HEK293T (cell line): ENCODE measurements at regions not wholly inside any gene's neighbourhood (a gene's known extent, or its start where the extent isn't known, plus 50 kb on each side); places are given as distances from the start of the nearest gene placed in this dataset.

Source experiments
- CTCF ChIA-PET: fragments of 350-600 bp; formaldehyde crosslinking; extraction: SDS; loops from one replicate; lab custom pipeline; 2021; ENCODE audit warnings: antibody characterized with exemption, inconsistent platforms; lab: Yijun Ruan, JAX
- POLR2A ChIA-PET: fragments of 350-600 bp; formaldehyde crosslinking; extraction: SDS; loops from one replicate; lab custom pipeline; 2020; ENCODE audit warnings: antibody characterized with exemption, inconsistent platforms; lab: Yijun Ruan, JAX
- DNase-seq: peaks from one replicate; pipeline ENCODE4 v3.0.0; 2012; ENCODE audit warnings: mixed read lengths; ENCODE audit errors: extremely low spot score
- ARNT ChIP-seq: fragments of 450-650 bp; IDR thresholded peaks from 2 replicates; pipeline ENCODE4 v1.6.1; 2017; ENCODE audit warnings: mild to moderate bottlenecking
- BHLHE40 ChIP-seq: fragments of 450-650 bp; IDR thresholded peaks from 2 replicates; pipeline ENCODE4 v1.6.1; 2016; ENCODE audit warnings: mild to moderate bottlenecking, moderate library complexity, borderline replicate concordance
- CTBP1 ChIP-seq: fragments of 450-650 bp; IDR thresholded peaks from 2 replicates; pipeline ENCODE4 v1.6.1; 2016; ENCODE audit warnings: borderline replicate concordance
- ELF4 ChIP-seq: fragments of 450-650 bp; IDR thresholded peaks from 2 replicates; pipeline ENCODE4 v1.6.1; 2017; ENCODE audit warnings: antibody characterized with exemption
- FOXA1 ChIP-seq: fragments of 450-650 bp; IDR thresholded peaks from 2 replicates; pipeline ENCODE4 v1.6.1; 2016; ENCODE audit warnings: mild to moderate bottlenecking
- FOXK2 ChIP-seq: fragments of 450-650 bp; IDR thresholded peaks from 2 replicates; pipeline ENCODE4 v1.6.1; 2016; ENCODE audit warnings: mild to moderate bottlenecking
- FOXM1 ChIP-seq: fragments of 450-650 bp; IDR thresholded peaks from 2 replicates; pipeline ENCODE4 v1.6.1; 2017; ENCODE audit warnings: mild to moderate bottlenecking, borderline replicate concordance
- HDGF ChIP-seq: fragments of 450-650 bp; IDR thresholded peaks from 2 replicates; pipeline ENCODE4 v1.6.1; 2017; ENCODE audit warnings: antibody characterized with exemption, borderline replicate concordance
- L3MBTL2 ChIP-seq: fragments of 450-650 bp; conservative IDR thresholded peaks from 2 replicates; pipeline ENCODE4 v1.6.1; 2016; ENCODE audit warnings: mild to moderate bottlenecking
- LEF1 ChIP-seq: fragments of 450-650 bp; IDR thresholded peaks from 2 replicates; pipeline ENCODE4 v1.6.1; 2017; ENCODE audit warnings: mild to moderate bottlenecking, borderline replicate concordance
- NFRKB ChIP-seq: fragments of 450-650 bp; IDR thresholded peaks from 2 replicates; pipeline ENCODE4 v1.6.1; 2016; ENCODE audit warnings: mild to moderate bottlenecking, moderate library complexity
- SP1 ChIP-seq: fragments of 450-650 bp; IDR thresholded peaks from 2 replicates; pipeline ENCODE4 v1.6.1; 2017
- SUZ12 ChIP-seq: fragments of 450-650 bp; IDR thresholded peaks from 2 replicates; pipeline ENCODE4 v1.6.1; 2016; ENCODE audit warnings: mild to moderate bottlenecking
- TARDBP ChIP-seq: fragments of 450-650 bp; IDR thresholded peaks from 2 replicates; pipeline ENCODE4 v1.6.1; 2016
- ZNF384 ChIP-seq: fragments of 450-650 bp; IDR thresholded peaks from 2 replicates; pipeline ENCODE4 v1.6.1; 2016
- TF ChIP-seq, protein P1 (sequence below): fragments of 450-650 bp; IDR thresholded peaks from 2 replicates; pipeline ENCODE4 v1.6.1; 2016

DNA sequence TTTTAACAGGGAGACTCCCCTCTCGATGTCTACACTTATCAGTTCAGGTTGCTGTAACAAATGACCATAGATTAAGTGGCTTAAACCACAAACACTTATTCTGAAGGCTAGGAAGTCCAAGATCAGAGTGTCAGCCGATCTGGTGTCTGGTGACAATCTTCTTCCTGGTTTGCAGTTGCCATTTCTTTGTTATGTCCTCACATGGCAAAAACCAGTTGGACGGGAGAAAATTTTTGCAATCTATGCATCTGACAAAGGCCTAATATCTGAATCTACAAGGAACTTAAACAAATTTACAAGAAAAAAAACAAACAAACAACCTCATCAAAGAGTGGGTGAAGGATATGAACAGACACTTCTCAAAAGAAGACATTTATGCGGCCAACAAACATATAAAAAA lies 116.9 kb upstream of the FOXB1 start:
- ChIA-PET CTCF (no interaction called here), POLR2A (no interaction called here)
- DNase-seq, result no peak

DNA sequence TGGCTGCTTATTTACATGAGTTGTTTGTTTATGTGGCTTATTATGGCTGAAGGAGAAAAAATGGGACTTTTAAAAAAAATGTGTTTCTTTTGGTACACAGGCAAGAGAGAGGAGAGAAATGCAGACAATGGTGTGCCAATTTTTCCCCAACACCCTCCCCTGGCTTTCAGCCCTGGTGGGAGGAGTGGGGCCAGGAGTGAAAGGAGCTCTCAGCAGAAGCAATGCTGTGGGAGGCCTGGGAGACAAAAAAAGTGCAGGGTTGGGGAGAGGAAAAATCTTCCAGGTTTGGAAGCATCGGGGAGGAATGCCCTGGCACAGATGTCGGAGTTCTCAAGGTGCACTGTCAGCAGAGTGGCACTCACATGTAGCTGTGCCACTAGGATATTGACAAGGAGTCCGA lies 117.7 kb upstream of the FOXB1 start:
- ChIA-PET POLR2A (interaction anchor here (1.1 kb wide), 1 partner anchor 9 kb away, joined by 3 read pairs; no protein-coding TSS in a partner anchor), CTCF (interaction anchor here (0.7 to 0.8 kb wide), 2 partner anchors 306 to 440 kb away, joined by 3 to 4 read pairs; no protein-coding TSS in a partner anchor)
- no peak for DNase-seq
- TF ChIP-seq HDGF, result no peak
- no peak for TF ChIP-seq ARNT
- no peak for TF ChIP-seq CTBP1
- TF ChIP-seq ELF4, result no peak

More for the DNA sequence above, 116.9 kb upstream of the FOXB1 start:
- TF ChIP-seq SP1 (no peak), ARNT (no peak), HDGF (no peak), FOXM1 (no peak), ZNF384 (no peak), TARDBP (no peak), ELF4 (no peak), SUZ12 (no peak), FOXA1 (no peak), BHLHE40 (no peak), CTBP1 (no peak), LEF1 (no peak), NFRKB (no peak), L3MBTL2 (no peak)
- TF ChIP-seq, protein P1, sequence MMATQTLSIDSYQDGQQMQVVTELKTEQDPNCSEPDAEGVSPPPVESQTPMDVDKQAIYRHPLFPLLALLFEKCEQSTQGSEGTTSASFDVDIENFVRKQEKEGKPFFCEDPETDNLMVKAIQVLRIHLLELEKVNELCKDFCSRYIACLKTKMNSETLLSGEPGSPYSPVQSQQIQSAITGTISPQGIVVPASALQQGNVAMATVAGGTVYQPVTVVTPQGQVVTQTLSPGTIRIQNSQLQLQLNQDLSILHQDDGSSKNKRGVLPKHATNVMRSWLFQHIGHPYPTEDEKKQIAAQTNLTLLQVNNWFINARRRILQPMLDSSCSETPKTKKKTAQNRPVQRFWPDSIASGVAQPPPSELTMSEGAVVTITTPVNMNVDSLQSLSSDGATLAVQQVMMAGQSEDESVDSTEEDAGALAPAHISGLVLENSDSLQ, result no peak

DNA sequence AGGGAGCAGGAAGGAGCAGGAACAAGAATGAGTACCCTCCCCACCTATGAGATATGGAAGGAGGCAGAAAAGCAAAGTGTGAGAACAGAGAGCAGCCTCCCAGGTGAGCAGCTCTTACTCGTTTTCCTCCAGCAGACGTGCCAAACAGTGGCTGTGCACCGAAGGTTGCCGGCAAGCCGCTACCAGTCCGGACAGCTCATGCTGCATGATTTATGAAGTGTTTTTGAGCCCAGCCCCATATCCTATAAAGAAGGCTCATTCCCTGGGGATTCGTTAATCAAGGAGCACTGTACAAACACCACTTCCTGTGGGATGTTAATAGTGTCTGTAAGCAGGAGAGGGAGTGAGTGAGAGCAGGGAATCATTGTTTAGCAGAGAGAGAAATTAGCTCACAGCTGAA lies 118.3 kb upstream of the FOXB1 start:
- ChIA-PET POLR2A (interaction anchor here (1.0 to 1.1 kb wide), 2 partner anchors 9 to 58 kb away, joined by 3 read pairs; no protein-coding TSS in a partner anchor), CTCF (interaction anchor here (0.7 kb wide), 1 partner anchor 307 kb away, joined by 3 read pairs; no protein-coding TSS in a partner anchor)
- TF ChIP-seq L3MBTL2, result no peak
- TF ChIP-seq, protein P1, result peak; percentile 95
- peak; percentile 39 for DNase-seq

DNA sequence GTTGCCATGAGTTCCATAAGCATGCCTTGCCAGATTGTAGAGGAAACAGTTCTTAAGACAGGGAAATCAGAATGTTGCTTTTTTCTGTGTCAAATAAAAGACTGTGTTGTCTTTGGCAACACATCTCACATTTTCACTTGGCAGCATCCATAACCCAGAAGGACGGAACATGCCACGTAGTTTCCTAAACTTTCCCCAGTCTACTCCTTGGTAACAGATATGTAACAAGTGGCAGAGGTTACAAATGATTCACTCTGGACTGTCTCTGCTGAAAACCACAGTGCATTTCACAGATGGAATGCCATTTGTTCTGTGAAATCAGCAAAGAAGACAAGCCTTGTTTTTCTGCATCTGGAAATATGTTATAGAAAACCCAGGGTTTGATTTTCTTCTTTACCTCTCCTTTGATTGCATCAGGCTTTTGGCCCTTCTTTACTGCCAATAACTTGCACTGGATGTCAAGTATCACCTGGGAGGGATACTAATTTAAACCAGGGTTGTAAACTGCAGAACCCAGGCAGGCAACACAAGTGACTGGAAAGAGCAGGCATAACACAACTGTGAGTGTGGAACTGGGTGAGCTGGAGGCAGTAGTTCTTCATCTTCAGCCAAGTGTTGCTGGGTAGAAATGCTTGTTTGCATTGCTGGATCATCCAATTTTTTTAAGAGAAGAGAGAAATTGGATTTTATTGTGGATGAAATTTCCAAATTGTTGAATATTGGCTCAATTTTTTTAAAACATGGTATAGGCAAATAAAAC lies 124.4 kb upstream of the FOXB1 start:
- POLR2A ChIA-PET, result no interaction called here
- no peak for DNase-seq
- CTCF ChIA-PET, result no interaction called here
- TF ChIP-seq CTBP1, result no peak
- no peak for TF ChIP-seq L3MBTL2

DNA sequence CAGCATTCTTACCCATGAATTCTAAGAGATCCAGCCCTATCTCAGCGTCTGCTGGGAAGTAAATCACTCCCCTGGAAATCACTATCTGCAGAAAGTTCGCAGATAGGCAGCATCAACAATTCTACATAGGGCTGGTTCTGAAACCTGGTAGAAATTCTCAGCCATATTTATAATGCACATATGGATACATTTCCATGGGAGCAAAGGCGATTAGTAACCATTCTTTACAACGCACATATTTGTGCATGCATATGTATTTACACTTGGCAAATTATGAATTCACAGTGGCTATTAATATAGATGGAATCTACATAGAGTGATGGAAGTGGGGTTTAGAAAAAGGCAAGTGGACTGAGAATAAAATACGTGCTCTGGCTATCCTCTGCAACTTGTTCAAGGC lies 128.0 kb upstream of the FOXB1 start:
- TF ChIP-seq ARNT, result no peak
- TF ChIP-seq SP1, result no peak
- no peak for TF ChIP-seq ELF4
- no peak for TF ChIP-seq CTBP1
- TF ChIP-seq, protein P1, result no peak
- TF ChIP-seq FOXA1, result no peak
- no peak for TF ChIP-seq HDGF
- TF ChIP-seq L3MBTL2, result no peak
- TF ChIP-seq TARDBP, result no peak
- no peak for TF ChIP-seq FOXK2
- TF ChIP-seq ZNF384, result no peak
- TF ChIP-seq NFRKB, result no peak
- no peak for DNase-seq
- CTCF ChIA-PET, result no interaction called here
- POLR2A ChIA-PET, result no interaction called here

DNA sequence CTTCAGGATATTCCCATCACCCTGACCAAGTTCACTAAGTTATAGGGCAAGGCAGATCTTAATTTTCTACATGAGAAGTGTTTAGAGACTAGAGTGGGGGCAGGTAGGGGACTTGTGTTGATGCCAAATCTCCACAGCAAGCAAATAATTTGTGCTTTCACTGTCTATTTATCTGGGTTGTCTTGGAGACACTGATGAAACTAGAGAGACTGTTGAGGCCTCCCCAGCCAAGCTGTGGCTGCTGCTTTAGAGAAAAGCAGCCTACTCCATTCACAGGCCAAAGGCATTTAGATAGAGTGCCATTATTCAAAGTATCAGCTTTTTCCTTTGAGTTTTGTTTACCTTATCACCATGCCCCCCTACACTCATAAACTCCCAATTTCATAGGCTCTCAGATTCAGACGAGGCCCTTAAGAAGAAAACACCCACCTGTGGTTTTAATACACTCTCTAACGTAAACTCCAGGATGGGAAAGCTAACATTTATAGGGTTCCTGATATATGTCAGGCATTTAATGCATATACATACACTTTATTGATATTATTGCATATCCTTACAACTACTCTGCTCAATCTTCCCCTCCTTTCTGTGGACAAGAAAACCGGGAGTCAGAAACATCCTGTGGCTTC lies 130.4 kb upstream of the FOXB1 start:
- DNase-seq, result no peak
- POLR2A ChIA-PET, result no interaction called here

More for the DNA sequence above, 130.4 kb upstream of the FOXB1 start:
- CTCF ChIA-PET, result no interaction called here
- TF ChIP-seq FOXM1 (no peak), TARDBP (no peak), SUZ12 (no peak), CTBP1 (peak; percentile 76; the same call in 1 of the 2 replicates), L3MBTL2 (no peak), FOXK2 (no peak), ARNT (no peak)
- TF ChIP-seq, protein P1, result peak; percentile 81
